Neuronal stem cell (in vitro differentiated cells): ENCODE measurements at regions not wholly inside any gene's neighbourhood (a gene's known extent, or its start where the extent isn't known, plus 50 kb on each side); places are given as distances from the start of the nearest gene placed in this dataset.

Experiments
- DNase-seq: peaks from one replicate; pipeline ENCODE4 v3.0.0-alpha.2; 2013; ENCODE audit warnings: low spot score
- H2AFZ ChIP-seq: one replicate; pipeline ENCODE4 v1.6.1; 2013; ENCODE audit warnings: mild to moderate bottlenecking, low read length, inconsistent platforms
- H2AK5ac ChIP-seq: 2 replicates; pipeline ENCODE4 v1.6.1; 2013; ENCODE audit warnings: low read depth, mild to moderate bottlenecking, inconsistent platforms, low read length, moderate library complexity, mixed read lengths
- H2BK120ac ChIP-seq: 2 replicates; pipeline ENCODE4 v1.6.1; 2013; ENCODE audit warnings: low read depth, mild to moderate bottlenecking, inconsistent platforms, low read length, moderate library complexity, mixed read lengths
- H2BK12ac ChIP-seq: one replicate; pipeline ENCODE4 v1.6.1; 2013; ENCODE audit warnings: low read length, inconsistent platforms
- H2BK15ac ChIP-seq: 2 replicates; pipeline ENCODE4 v1.6.1; 2013; ENCODE audit warnings: mild to moderate bottlenecking, low read length, inconsistent platforms, mixed read lengths
- H2BK5ac ChIP-seq: one replicate; pipeline ENCODE4 v1.6.1; 2013; ENCODE audit warnings: inconsistent platforms, mild to moderate bottlenecking, low read length, moderate library complexity
- H3K14ac ChIP-seq: one replicate; pipeline ENCODE4 v1.6.1; 2013; ENCODE audit warnings: low read length, inconsistent platforms
- H3K18ac ChIP-seq: 2 replicates; pipeline ENCODE4 v1.6.1; 2013; ENCODE audit warnings: low read length, inconsistent platforms
- H3K23ac ChIP-seq: 2 replicates; pipeline ENCODE4 v1.6.1; 2013; ENCODE audit warnings: low read depth, mild to moderate bottlenecking, mixed read lengths, low read length, inconsistent platforms; ENCODE audit not compliant: poor library complexity
- H3K27ac ChIP-seq: replicated peaks from 3 replicates; pipeline ENCODE4 v1.5.1; 2013; ENCODE audit warnings: low read length, inconsistent platforms
- H3K27me3 ChIP-seq, 3 experiments: 2 replicates each; pipeline ENCODE4 v1.6.1; 2013; ENCODE audit warnings: low read length in 3 of 3, mild to moderate bottlenecking in 2 of 3, inconsistent platforms in 1 of 3, low read depth in 1 of 3, mixed read lengths in 1 of 3, moderate library complexity in 1 of 3; ENCODE audit not compliant: control insufficient read depth in 3 of 3, insufficient read depth in 3 of 3
- H3K36me3 ChIP-seq, 2 donors: replicated peaks in 1 of 2; 2 replicates each; pipeline ENCODE4 v1.6.1; 2013; ENCODE audit warnings: low read length in 2 of 2; ENCODE audit not compliant: control insufficient read depth in 2 of 2, insufficient read depth in 2 of 2
- H3K4ac ChIP-seq: 2 replicates; pipeline ENCODE4 v1.6.1; 2013; ENCODE audit warnings: inconsistent platforms, mild to moderate bottlenecking, low read length, moderate library complexity
- H3K4me1 ChIP-seq, 2 donors: 1 replicate in 1 of 2; 2 replicates in 1 of 2; pipeline ENCODE4 v1.6.1; 2013; ENCODE audit warnings: low read length in 2 of 2, low read depth in 1 of 2; ENCODE audit not compliant: control insufficient read depth in 2 of 2, insufficient read depth in 1 of 2
- H3K4me2 ChIP-seq: one replicate; pipeline ENCODE4 v1.6.1; 2013; ENCODE audit warnings: mild to moderate bottlenecking, low read length, inconsistent platforms; ENCODE audit not compliant: insufficient read depth, poor library complexity, severe bottlenecking
- H3K4me3 ChIP-seq, 2 donors: 2 replicates each; pipeline ENCODE4 v1.5.1; 2013; ENCODE audit warnings: low read length in 2 of 2, mild to moderate bottlenecking in 2 of 2, inconsistent platforms in 1 of 2, moderate library complexity in 1 of 2
- H3K79me1 ChIP-seq: one replicate; pipeline ENCODE4 v1.6.1; 2013; ENCODE audit warnings: low read depth, mild to moderate bottlenecking, inconsistent platforms, low read length, moderate library complexity
- H3K9ac ChIP-seq: one replicate; pipeline ENCODE4 v1.6.1; 2013; ENCODE audit warnings: mild to moderate bottlenecking, low read depth, low read length, inconsistent platforms; ENCODE audit not compliant: poor library complexity
- H3K9me3 ChIP-seq, 2 donors: replicated peaks in 1 of 2; 2 replicates each; pipeline versions ENCODE3 to v1.6.1; 2013; ENCODE audit warnings: low read length in 2 of 2, mild to moderate bottlenecking in 2 of 2, inconsistent platforms in 1 of 2, low read depth in 1 of 2, mixed read lengths in 1 of 2, moderate library complexity in 1 of 2; ENCODE audit not compliant: control insufficient read depth in 2 of 2, insufficient read depth in 1 of 2
- H4K8ac ChIP-seq: one replicate; pipeline ENCODE4 v1.6.1; 2013; ENCODE audit warnings: low read depth, mild to moderate bottlenecking, inconsistent platforms, low read length, moderate library complexity
- H4K91ac ChIP-seq: one replicate; pipeline ENCODE4 v1.6.1; 2013; ENCODE audit warnings: low read length, low read depth, mild to moderate bottlenecking, inconsistent platforms; ENCODE audit not compliant: poor library complexity
- WGBS, 2 donors: extraction: QIAGEN DNeasy Blood & Tissue Kit; methylation state at CpG; one replicate each; pipeline ENCODE4 v1.1.7; 2013; ENCODE audit warnings: missing lambda C conversion rate in 2 of 2, mixed read lengths in 1 of 2; ENCODE audit not compliant: insufficient read length in 2 of 2, insufficient replicate concordance in 1 of 2; ENCODE audit errors: extremely low coverage in 2 of 2; 5-methylcytosine and 5-hydroxymethylcytosine counted together

DNA sequence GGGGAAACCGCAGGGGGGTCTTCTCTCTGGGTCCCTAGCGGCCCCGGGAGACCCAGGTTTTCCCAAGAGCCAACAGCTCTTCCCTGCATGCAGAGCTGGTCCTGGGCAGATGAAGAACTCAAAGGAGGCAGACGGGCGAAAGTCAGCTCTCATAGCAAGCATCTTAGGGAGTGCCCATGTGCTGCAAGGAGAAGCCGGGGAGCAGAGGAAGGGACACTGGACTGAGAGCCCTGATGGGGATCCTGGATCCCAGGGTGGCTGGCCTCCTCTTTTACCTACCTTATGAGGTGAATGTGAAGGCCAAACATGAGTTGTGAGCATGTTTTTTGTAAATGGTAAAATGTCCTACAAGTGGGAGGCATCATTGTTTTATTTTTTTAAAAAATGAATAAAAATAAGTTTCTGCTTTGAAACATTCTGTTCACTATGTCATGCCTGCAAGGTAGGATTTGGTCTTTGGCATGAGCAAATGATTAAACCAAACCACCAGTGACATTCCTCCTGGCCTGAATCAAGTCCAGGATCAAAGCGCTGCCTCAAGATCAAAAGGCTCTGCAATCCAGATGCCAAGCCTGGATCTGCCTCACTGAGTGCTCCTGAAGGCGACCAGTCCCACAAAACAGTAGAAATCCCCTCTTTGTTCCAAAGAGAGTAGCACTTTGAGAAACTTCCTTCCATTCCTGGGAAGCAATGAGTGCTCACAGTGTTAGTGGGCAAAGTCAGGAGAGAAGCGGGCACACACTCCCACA, 92.2 kb upstream of the SERP2 start:
- Histone ChIP-seq H3K4ac (no peak overlapping the region), H3K18ac (no peak overlapping the region), H2AFZ (no peak overlapping the region), H3K27ac (no peak overlapping the region), H3K4me2 (no peak overlapping the region), H2AK5ac (no peak overlapping the region), H2BK120ac (no peak overlapping the region), H2BK15ac (no peak overlapping the region), H3K4me1 (no peaks in the 10 kb centered on the region), H3K4me3 (no peak overlapping the region), H3K79me1 (no peaks in the 10 kb centered on the region), H3K36me3 (no peaks in the 10 kb centered on the region), H4K8ac (no peak overlapping the region), H3K27me3 (no peaks in the 10 kb centered on the region), H3K9me3 (no peaks in the 10 kb centered on the region), H2BK5ac (no peak overlapping the region), H3K14ac (no peak overlapping the region), H4K91ac (no peak overlapping the region), H3K23ac (no peak overlapping the region), H3K9ac (no peak overlapping the region), H2BK12ac (no peak overlapping the region)
- no CpG with 5 or more reads among the region's 9 CpGs for WGBS, 2 donors
- DNase-seq = no peak

DNA sequence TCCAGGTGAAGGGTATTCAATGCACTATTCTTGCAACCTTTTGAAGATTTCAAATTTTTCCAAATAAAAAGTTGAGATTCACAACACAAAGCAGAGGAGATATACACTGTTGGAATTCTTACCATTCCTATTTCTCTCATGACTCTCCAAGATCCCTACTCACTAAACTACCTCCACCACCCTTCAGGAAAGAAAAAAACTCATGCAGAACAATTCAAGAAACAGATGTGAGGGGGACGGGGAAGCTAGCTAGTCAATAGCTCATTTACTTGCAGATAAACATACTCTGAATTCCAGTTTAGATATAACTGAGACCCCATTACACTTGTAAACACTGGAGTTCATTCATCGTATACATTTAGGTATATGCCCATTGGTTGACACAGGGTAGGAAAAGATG, 90.0 kb upstream of the SERP2 start:
- Histone ChIP-seq H4K91ac (no peak overlapping the region), H3K4ac (no peak overlapping the region), H3K23ac (no peak overlapping the region), H2BK12ac (no peak overlapping the region), H3K18ac (no peak overlapping the region), H2BK15ac (no peak overlapping the region), H2AK5ac (no peak overlapping the region), H3K9ac (no peak overlapping the region), H2BK5ac (no peak overlapping the region), H3K4me2 (no peak overlapping the region), H3K27ac (no peak overlapping the region), H3K14ac (no peak overlapping the region), H3K4me1 (peaks cover 0 to 3% of the 10 kb centered on the region in 2 donors), H3K27me3 (peaks cover 0 to 8% (median 0%) of the 10 kb centered on the region in 3 experiments), H2AFZ (no peak overlapping the region), H3K9me3 (no peaks in the 10 kb centered on the region), H3K36me3 (no peaks in the 10 kb centered on the region), H3K4me3 (no peak overlapping the region), H2BK120ac (no peak overlapping the region), H4K8ac (no peak overlapping the region), H3K79me1 (no peaks in the 10 kb centered on the region)
- DNase-seq = no peak
- WGBS, 2 donors = no CpG with 5 or more reads among the region's 2 CpGs

DNA sequence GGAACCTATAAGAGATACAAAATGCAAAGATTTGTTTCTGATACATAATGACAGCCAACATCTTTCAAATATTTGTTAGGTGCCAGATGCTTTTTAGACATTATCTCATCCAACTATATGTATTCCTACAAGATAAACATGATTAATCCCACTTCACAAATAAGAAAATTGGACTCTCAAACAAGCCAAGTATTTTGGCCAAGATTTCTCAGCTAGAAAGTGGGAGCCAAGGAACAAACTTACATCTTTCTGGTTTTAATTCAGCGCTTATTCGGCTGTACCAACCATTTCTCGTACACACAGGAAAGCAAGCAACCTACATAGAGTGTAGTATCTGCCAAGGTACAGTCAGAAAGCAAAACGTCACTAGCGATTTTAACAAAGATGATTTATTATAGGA, 85.7 kb upstream of the SERP2 start:
- H2BK120ac ChIP-seq = no peak overlapping the region
- no peak overlapping the region for H3K14ac ChIP-seq
- no peak overlapping the region for H3K18ac ChIP-seq
- no peak overlapping the region for H4K8ac ChIP-seq
- 100% methylated on average over 1 of the region's 5 CpGs; no CpG with 5 or more reads in 1 of the 2 donors for WGBS, 2 donors
- H2BK5ac ChIP-seq = no peak overlapping the region
- H3K4me2 ChIP-seq = no peak overlapping the region
- H3K23ac ChIP-seq = no peak overlapping the region
- H3K79me1 ChIP-seq = no peaks in the 10 kb centered on the region
- no peak for DNase-seq
- no peak overlapping the region for H2BK15ac ChIP-seq
- H3K4me1 ChIP-seq = peaks cover 3 to 4% of the 10 kb centered on the region in 2 donors
- H3K9me3 ChIP-seq = peaks cover 0 to 17% of the 10 kb centered on the region in 2 donors
- H2AFZ ChIP-seq = no peak overlapping the region
- no peak overlapping the region for H3K9ac ChIP-seq
- no peak overlapping the region for H2BK12ac ChIP-seq
- H3K36me3 ChIP-seq = no peaks in the 10 kb centered on the region
- H3K27me3 ChIP-seq = peaks cover 0 to 13% (median 0%) of the 10 kb centered on the region in 3 experiments
- no peak overlapping the region for H2AK5ac ChIP-seq
- H3K4me3 ChIP-seq = no peak overlapping the region
- H3K4ac ChIP-seq = no peak overlapping the region
- no peak overlapping the region for H3K27ac ChIP-seq
- no peak overlapping the region for H4K91ac ChIP-seq

DNA sequence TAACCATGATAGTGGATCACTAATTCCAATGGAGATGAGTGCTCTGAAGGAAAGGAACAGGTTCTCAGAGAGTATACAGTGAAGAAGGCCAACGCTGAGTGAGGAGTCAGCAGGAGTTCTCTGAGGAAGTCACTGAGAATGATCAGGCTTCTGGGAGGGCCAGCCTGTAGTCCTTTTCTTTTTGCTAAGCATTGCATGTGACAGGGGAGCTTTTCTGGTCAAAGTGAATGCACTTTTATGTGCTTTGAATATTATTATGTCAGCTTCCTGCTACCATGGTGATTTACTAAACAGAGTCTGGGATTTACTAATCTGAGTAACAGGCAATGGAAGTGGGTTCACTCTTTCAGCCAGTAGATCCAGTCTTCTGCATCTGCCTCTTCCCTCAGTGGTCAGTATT, 81.1 kb upstream of the SERP2 start:
- Histone ChIP-seq H4K8ac (no peak overlapping the region), H3K36me3 (no peaks in the 10 kb centered on the region), H3K27me3 (peaks cover 0 to 12% (median 0%) of the 10 kb centered on the region in 3 experiments), H2BK12ac (no peak overlapping the region), H2AK5ac (no peak overlapping the region), H2BK5ac (no peak overlapping the region), H3K4me3 (no peak overlapping the region), H3K4me1 (peaks cover 3 to 8% of the 10 kb centered on the region in 2 donors), H3K14ac (no peak overlapping the region), H3K9me3 (peaks cover 0 to 21% of the 10 kb centered on the region in 2 donors), H2AFZ (no peak overlapping the region), H3K4me2 (no peak overlapping the region), H3K4ac (no peak overlapping the region), H2BK120ac (no peak overlapping the region), H3K79me1 (no peaks in the 10 kb centered on the region), H4K91ac (no peak overlapping the region), H3K27ac (no peak overlapping the region), H3K23ac (no peak overlapping the region), H2BK15ac (no peak overlapping the region), H3K9ac (no peak overlapping the region), H3K18ac (no peak overlapping the region)
- DNase-seq = no peak
- no CpG with 5 or more reads among the region's 1 CpG for WGBS, 2 donors
